IMR-90 (cell line): ENCODE measurements at regions not wholly inside any gene's neighbourhood (a gene's known extent, or its start where the extent isn't known, plus 50 kb on each side); places are given as distances from the start of the nearest gene placed in this dataset.

Source experiments
- ATAC-seq: fragments of 200-7000 bp; cut with Tn5 transposase; 2 replicates; pipeline ENCODE4 v1.9.1; 2020; ENCODE audit warnings: low read depth, mild to moderate bottlenecking, moderate library complexity
- BruUV-seq: library from RNA; stranded (reverse); fragments of 400-500 nt; replicated peaks from 2 replicates; lab custom pipeline; 2021; lab: Mats Ljungman, UMichigan
- CTCF ChIA-PET: fragments of 300-600 bp; formaldehyde crosslinking; extraction: SDS; loops from one replicate; lab custom pipeline; 2021; ENCODE audit warnings: antibody characterized with exemption; lab: Yijun Ruan, JAX
- POLR2A ChIA-PET: fragments of 300-600 bp; sonication (Branson Sonifier 250); formaldehyde crosslinking; loops from one replicate; lab custom pipeline; 2022; ENCODE audit warnings: antibody characterized with exemption; ENCODE audit not compliant: unreplicated experiment; lab: Charles Lee
- DNase-seq: peaks from one replicate; pipeline ENCODE4 v3.0.0; 2013
- H2AFZ ChIP-seq: replicated peaks from 2 replicates; pipeline ENCODE3; 2013; ENCODE audit warnings: low read length, mild to moderate bottlenecking; ENCODE audit not compliant: poor library complexity
- H2AK5ac ChIP-seq: 2 replicates; pipeline ENCODE4 v1.6.1; 2013; ENCODE audit warnings: low read depth, low read length, inconsistent platforms
- H2AK9ac ChIP-seq: replicated peaks from 2 replicates; pipeline ENCODE3; 2013; ENCODE audit warnings: mild to moderate bottlenecking, low read depth, low read length, moderate library complexity; ENCODE audit not compliant: poor library complexity
- H2BK120ac ChIP-seq: 2 replicates; pipeline ENCODE4 v1.6.1; 2013; ENCODE audit warnings: low read depth, low read length, inconsistent platforms
- H2BK15ac ChIP-seq: 3 replicates; pipeline ENCODE4 v1.6.1; 2013; ENCODE audit warnings: low read depth, low read length, inconsistent platforms
- H2BK20ac ChIP-seq: 2 replicates; pipeline ENCODE4 v1.6.1; 2013; ENCODE audit warnings: low read depth, mild to moderate bottlenecking, inconsistent platforms, low read length, moderate library complexity
- H2BK5ac ChIP-seq: 2 replicates; pipeline ENCODE4 v1.6.1; 2013; ENCODE audit warnings: mild to moderate bottlenecking, low read depth, low read length, inconsistent platforms; ENCODE audit not compliant: poor library complexity, severe bottlenecking
- H3K14ac ChIP-seq: replicated peaks from 2 replicates; pipeline ENCODE4 v1.6.1; 2013; ENCODE audit warnings: low read depth, low read length, inconsistent platforms
- H3K18ac ChIP-seq: 2 replicates; pipeline ENCODE4 v1.6.1; 2013; ENCODE audit warnings: low read depth, low read length, control low read depth
- H3K23ac ChIP-seq: 2 replicates; pipeline ENCODE4 v1.6.1; 2013; ENCODE audit warnings: low read depth, low read length, inconsistent platforms
- H3K27ac ChIP-seq: 2 replicates; pipeline ENCODE4 v1.5.1; 2013; ENCODE audit warnings: mild to moderate bottlenecking, control low read depth, low read length; ENCODE audit not compliant: insufficient read depth
- H3K27me3 ChIP-seq: 2 replicates; pipeline ENCODE4 v1.6.1; 2013; ENCODE audit warnings: low read length; ENCODE audit not compliant: control insufficient read depth, insufficient read depth
- H3K36me3 ChIP-seq: 2 replicates; pipeline ENCODE4 v1.6.1; 2013; ENCODE audit warnings: low read length, mixed read lengths; ENCODE audit not compliant: control insufficient read depth, insufficient read depth
- H3K4ac ChIP-seq: 2 replicates; pipeline ENCODE4 v1.6.1; 2013; ENCODE audit warnings: low read depth, low read length, inconsistent platforms
- H3K4me1 ChIP-seq: 2 replicates; pipeline ENCODE4 v1.6.1; 2013; ENCODE audit warnings: low read length, mixed read lengths; ENCODE audit not compliant: control insufficient read depth, insufficient read depth
- H3K4me2 ChIP-seq: 2 replicates; pipeline ENCODE4 v1.6.1; 2013; ENCODE audit warnings: low read depth, mild to moderate bottlenecking, control low read depth, low read length, moderate library complexity
- H3K4me3 ChIP-seq: 2 replicates; pipeline ENCODE4 v1.5.1; 2013; ENCODE audit warnings: low read depth, mild to moderate bottlenecking, control low read depth, low read length, moderate library complexity; ENCODE audit not compliant: insufficient read depth
- H3K56ac ChIP-seq: 2 replicates; pipeline ENCODE4 v1.6.1; 2013; ENCODE audit warnings: low read length, inconsistent platforms; ENCODE audit not compliant: insufficient read depth; ENCODE audit errors: extremely low read depth
- H3K79me1 ChIP-seq, 2 experiments: 2 replicates each; pipeline ENCODE4 v1.6.1; 2013; ENCODE audit warnings: low read length in 2 of 2, inconsistent platforms in 1 of 2, low read depth in 1 of 2
- H3K9ac ChIP-seq: 2 replicates; pipeline ENCODE4 v1.6.1; 2013; ENCODE audit warnings: low read depth, low read length, control low read depth
- H3K9me1 ChIP-seq: 2 replicates; pipeline ENCODE4 v1.6.1; 2013; ENCODE audit warnings: low read length, inconsistent platforms; ENCODE audit not compliant: insufficient read depth
- H3K9me3 ChIP-seq: 2 replicates; pipeline ENCODE4 v1.6.1; 2013; ENCODE audit warnings: low read length; ENCODE audit not compliant: control insufficient read depth, insufficient read depth
- H4K20me1 ChIP-seq: 2 replicates; pipeline ENCODE4 v1.6.1; 2013; ENCODE audit warnings: low read length, inconsistent platforms; ENCODE audit not compliant: insufficient read depth
- H4K5ac ChIP-seq: 2 replicates; pipeline ENCODE4 v1.6.1; 2013; ENCODE audit warnings: mild to moderate bottlenecking, low read depth, low read length, control low read depth
- H4K8ac ChIP-seq, 2 experiments: 2 replicates each; pipeline ENCODE4 v1.6.1; 2013; ENCODE audit warnings: low read depth in 2 of 2, low read length in 2 of 2, control low read depth in 1 of 2, inconsistent platforms in 1 of 2
- H4K91ac ChIP-seq: 2 replicates; pipeline ENCODE4 v1.6.1; 2013; ENCODE audit warnings: low read depth, low read length, inconsistent platforms; ENCODE audit not compliant: insufficient read depth
- BHLHE40 ChIP-seq: fragments of 150-350 bp; IDR thresholded peaks from 2 replicates; pipeline ENCODE4 v1.6.1; 2016; ENCODE audit warnings: mild to moderate bottlenecking, low read depth, low read length
- CEBPB ChIP-seq: IDR thresholded peaks from 2 replicates; pipeline ENCODE4 v1.6.1; 2012; ENCODE audit warnings: low read depth, low read length, improper control_type of control experiment
- CHD1 ChIP-seq: IDR thresholded peaks from 2 replicates; pipeline ENCODE4 v1.6.1; 2012; ENCODE audit warnings: low read depth, low read length, improper control_type of control experiment
- CTCF ChIP-seq: conservative IDR thresholded peaks from 2 replicates; pipeline ENCODE4 v1.5.1; 2012; ENCODE audit warnings: mild to moderate bottlenecking, low read depth, low read length, improper control_type of control experiment
- ELK1 ChIP-seq: fragments of 150-350 bp; IDR thresholded peaks from 2 replicates; pipeline ENCODE4 v1.6.1; 2016; ENCODE audit warnings: low read depth, mild to moderate bottlenecking, low read length, moderate library complexity, borderline replicate concordance
- FOS ChIP-seq: fragments of 150-350 bp; IDR thresholded peaks from 2 replicates; pipeline ENCODE4 v1.6.1; 2016; ENCODE audit warnings: low read depth, low read length
- MAFK ChIP-seq: IDR thresholded peaks from 2 replicates; pipeline ENCODE4 v1.6.1; 2012; ENCODE audit warnings: low read depth, low read length, improper control_type of control experiment
- MAZ ChIP-seq: IDR thresholded peaks from 2 replicates; pipeline ENCODE4 v1.6.1; 2012; ENCODE audit warnings: low read depth, mild to moderate bottlenecking, low read length, improper control_type of control experiment, moderate library complexity, borderline replicate concordance
- MXI1 ChIP-seq: IDR thresholded peaks from 2 replicates; pipeline ENCODE4 v1.6.1; 2012; ENCODE audit warnings: low read depth, mild to moderate bottlenecking, low read length, moderate library complexity, borderline replicate concordance
- NFE2L2 ChIP-seq: fragments of 150-350 bp; IDR thresholded peaks from 2 replicates; pipeline ENCODE4 v1.6.1; 2016; ENCODE audit warnings: low read depth, mild to moderate bottlenecking, low read length
- POLR2A ChIP-seq: IDR thresholded peaks from 2 replicates; pipeline ENCODE4 v1.6.1; 2012; ENCODE audit warnings: mild to moderate bottlenecking, low read depth, low read length
- RCOR1 ChIP-seq: IDR thresholded peaks from 2 replicates; pipeline ENCODE4 v1.6.1; 2012; ENCODE audit warnings: mild to moderate bottlenecking, low read length, improper control_type of control experiment; ENCODE audit not compliant: insufficient replicate concordance
- RFX5 ChIP-seq: IDR thresholded peaks from 2 replicates; pipeline ENCODE4 v1.8.0; 2012; ENCODE audit warnings: low read depth, mild to moderate bottlenecking, low read length, moderate library complexity
- SMC3 ChIP-seq: fragments of 150-350 bp; IDR thresholded peaks from 2 replicates; pipeline ENCODE4 v1.6.1; 2016; ENCODE audit warnings: low read depth, mild to moderate bottlenecking, antibody characterized with exemption, low read length, moderate library complexity
- WGBS, 2 experiments: methylation state at CpG; one replicate each; pipeline versions ENCODE4 v1.1.5 to v1.1.7; 2013; ENCODE audit warnings: missing lambda C conversion rate in 2 of 2; ENCODE audit not compliant: insufficient read length in 1 of 2; ENCODE audit errors: extremely low coverage in 2 of 2; 5-methylcytosine and 5-hydroxymethylcytosine counted together
- dilution Hi-C: fragments of 300-500 bp; cut with HindIII; formaldehyde crosslinking; loops from one replicate; pipeline ENCODE4 v1.14.3; 2018; ENCODE audit warnings: low sequenced_read_pairs; ENCODE audit not compliant: unreplicated experiment
- in situ Hi-C: fragments of 300-500 bp; cut with MboI; formaldehyde crosslinking; loops from 3 replicates; pipeline ENCODE4 v1.14.3; 2019; ENCODE audit warnings: low sequenced_read_pairs, inconsistent platforms, mixed read lengths
- intact Hi-C: fragments of 100-400 bp; cut with micrococcal nuclease; formaldehyde crosslinking; loops from 2 replicates; pipeline ENCODE4 v1.10.0; 2022
- TF ChIP-seq, protein P1 (sequence below): fragments of 150-350 bp; IDR thresholded peaks from 2 replicates; pipeline ENCODE4 v1.6.1; 2017; ENCODE audit warnings: mild to moderate bottlenecking, antibody characterized with exemption, low read length, low read depth

DNA sequence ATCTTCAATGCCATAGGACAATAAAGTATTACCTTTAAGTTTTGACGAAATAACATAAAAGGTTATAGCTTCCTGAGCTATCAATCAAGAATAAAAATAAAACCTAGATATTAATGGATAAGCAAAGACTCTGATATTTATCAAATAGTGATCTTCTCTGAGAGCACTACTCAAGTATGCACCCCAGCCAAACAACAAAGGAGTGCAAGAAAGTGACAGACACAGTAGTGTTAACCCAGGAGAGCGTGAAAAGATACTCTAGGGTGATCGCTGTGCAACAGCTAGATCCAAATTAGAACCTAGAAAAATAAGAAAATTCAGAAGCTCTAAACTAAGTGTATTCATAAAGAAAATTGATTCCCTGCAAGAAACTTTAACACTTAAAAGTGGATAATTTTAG, 83.5 kb upstream of the CDYL start:
- dilution Hi-C loops (no loop called here), intact Hi-C loops (no loop called here), in situ Hi-C loops (no loop called here)
- no peak overlapping the region; the same call in 2 of the 3 replicates for H2BK15ac ChIP-seq
- H2AK5ac ChIP-seq, result no peak overlapping the region
- POLR2A ChIA-PET, result no interaction called here
- H4K8ac ChIP-seq, result no peak overlapping the region
- H2BK120ac ChIP-seq, result no peak overlapping the region
- CTCF ChIA-PET, result interaction anchor here (0.6 to 1.1 kb wide), 3 partner anchors 15 to 502 kb away, joined by 3 to 6 read pairs (median 3); no protein-coding TSS in a partner anchor
- H3K4me3 ChIP-seq, result no peak overlapping the region
- no peaks in the 10 kb centered on the region for H3K36me3 ChIP-seq
- no peak overlapping the region for H3K27ac ChIP-seq
- no TSS peak for BruUV-seq
- no peak overlapping the region; the same call in 1 of the 2 replicates for H3K18ac ChIP-seq
- no peaks in the 10 kb centered on the region for H4K20me1 ChIP-seq
- H3K56ac ChIP-seq, result no peak overlapping the region
- H3K4me2 ChIP-seq, result no peak overlapping the region; the same call in 1 of the 2 replicates
- H2BK20ac ChIP-seq, result no peak overlapping the region
- H3K9me3 ChIP-seq, result no peaks in the 10 kb centered on the region
- no peak overlapping the region; the same call in 1 of the 2 replicates for H4K5ac ChIP-seq
- no peaks in the 10 kb centered on the region for H3K79me1 ChIP-seq
- no peak overlapping the region for H2AK9ac ChIP-seq
- no peak overlapping the region for H4K91ac ChIP-seq
- H3K9ac ChIP-seq, result no peak overlapping the region
- H3K9me1 ChIP-seq, result no peaks in the 10 kb centered on the region
- no peak for DNase-seq
- H3K27me3 ChIP-seq, result no peaks in the 10 kb centered on the region
- H3K4me1 ChIP-seq, result peaks cover 1% of the 10 kb centered on the region; the same call in 1 of the 2 replicates
- H2BK5ac ChIP-seq, result no peak overlapping the region
- no peak for ATAC-seq
- no peak for TF ChIP-seq RFX5
- no peak for TF ChIP-seq CEBPB
- TF ChIP-seq MAZ, result no peak
- no peak for TF ChIP-seq SMC3
- TF ChIP-seq BHLHE40, result no peak
- no peak for TF ChIP-seq RCOR1
- TF ChIP-seq MAFK, result no peak
- TF ChIP-seq NFE2L2, result no peak
- TF ChIP-seq FOS, result no peak
- no peak for TF ChIP-seq CTCF
- TF ChIP-seq ELK1, result no peak
- TF ChIP-seq CHD1, result no peak
- TF ChIP-seq, protein P1, sequence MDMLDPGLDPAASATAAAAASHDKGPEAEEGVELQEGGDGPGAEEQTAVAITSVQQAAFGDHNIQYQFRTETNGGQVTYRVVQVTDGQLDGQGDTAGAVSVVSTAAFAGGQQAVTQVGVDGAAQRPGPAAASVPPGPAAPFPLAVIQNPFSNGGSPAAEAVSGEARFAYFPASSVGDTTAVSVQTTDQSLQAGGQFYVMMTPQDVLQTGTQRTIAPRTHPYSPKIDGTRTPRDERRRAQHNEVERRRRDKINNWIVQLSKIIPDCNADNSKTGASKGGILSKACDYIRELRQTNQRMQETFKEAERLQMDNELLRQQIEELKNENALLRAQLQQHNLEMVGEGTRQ, result no peak
- TF ChIP-seq POLR2A, result no peak
- no peak for TF ChIP-seq MXI1
- H3K4ac ChIP-seq, result no peak overlapping the region
- no CpG with 5 or more reads among the region's 3 CpGs for WGBS, 2 experiments
- H3K14ac ChIP-seq, result no peak overlapping the region
- no peak overlapping the region for H2AFZ ChIP-seq
- H3K23ac ChIP-seq, result no peak overlapping the region
